ENCODE measurements at regions not wholly inside any gene's neighbourhood (a gene's known extent, or its start where the extent isn't known, plus 50 kb on each side); places are given as distances from the start of the nearest gene placed in this dataset.

- H3K27me3 Mint-ChIP-seq = peaks cover 13% of the 10 kb centered on the region
- H3K36me3 Mint-ChIP-seq (ENCODE audit: low read depth) = no peaks in the 10 kb centered on the region
- intact Hi-C loops (cut with micrococcal nuclease) = no loop called here
- ATAC-seq = no peak
- no peak for DNase-seq
- no peaks in the 10 kb centered on the region for H3K9me3 Mint-ChIP-seq
- no peaks in the 10 kb centered on the region for H3K4me1 Mint-ChIP-seq (ENCODE audit: low read depth)
- no peak overlapping the region for H3K4me3 Mint-ChIP-seq
- no peak overlapping the region for H3K27ac Mint-ChIP-seq
- CTCF ChIA-PET = no interaction called here
- TF ChIP-seq CTCF (IDR thresholded peaks at IDR 0.05) = no peak
- POLR2A ChIA-PET = no interaction called here
Measured at GRCh38 chr15:35686347-35686746, 140.4 kb upstream of the DPH6 start.

- ChIA-PET POLR2A (no interaction called here), CTCF (no interaction called here)
- Mint-ChIP-seq H3K9me3 (no peaks in the 10 kb centered on the region), H3K36me3 (ENCODE audit: low read depth) (no peaks in the 10 kb centered on the region), H3K27me3 (peaks cover 9% of the 10 kb centered on the region), H3K4me1 (ENCODE audit: low read depth) (no peaks in the 10 kb centered on the region), H3K27ac (no peak overlapping the region), H3K4me3 (no peak overlapping the region)
- ATAC-seq = no peak
- DNase-seq = no peak
- TF ChIP-seq CTCF (IDR thresholded peaks at IDR 0.05) = no peak
- intact Hi-C loops (cut with micrococcal nuclease) = no loop called here
Measured at GRCh38 chr15:35689266-35689665, 143.3 kb upstream of the DPH6 start.

GRCh38 chr15:35690089-35690488 lies 144.1 kb upstream of the DPH6 start:
- no peak for TF ChIP-seq CTCF (IDR thresholded peaks at IDR 0.05)
- no peaks in the 10 kb centered on the region for H3K4me1 Mint-ChIP-seq (ENCODE audit: low read depth)
- intact Hi-C loops (cut with micrococcal nuclease) = no loop called here
- H3K4me3 Mint-ChIP-seq = no peak overlapping the region
- H3K9me3 Mint-ChIP-seq = no peaks in the 10 kb centered on the region
- ATAC-seq = no peak
- POLR2A ChIA-PET = no interaction called here
- no peak overlapping the region for H3K27ac Mint-ChIP-seq
- CTCF ChIA-PET = no interaction called here
- DNase-seq = no peak
- H3K36me3 Mint-ChIP-seq (ENCODE audit: low read depth) = no peaks in the 10 kb centered on the region
- peaks cover 8% of the 10 kb centered on the region for H3K27me3 Mint-ChIP-seq

GRCh38 chr15:35690698-35691116 lies 144.7 kb upstream of the DPH6 start:
- DNase-seq (no peak), ATAC-seq (no peak)
- ChIA-PET POLR2A (no interaction called here), CTCF (no interaction called here)
- intact Hi-C loops (cut with micrococcal nuclease) = no loop called here
- H3K4me1 Mint-ChIP-seq (ENCODE audit: low read depth) = no peaks in the 10 kb centered on the region
- H3K27me3 Mint-ChIP-seq = peaks cover 5% of the 10 kb centered on the region
- no peaks in the 10 kb centered on the region for H3K9me3 Mint-ChIP-seq
- TF ChIP-seq CTCF (IDR thresholded peaks at IDR 0.05) = no peak
- no peak overlapping the region for H3K4me3 Mint-ChIP-seq
- H3K27ac Mint-ChIP-seq = no peak overlapping the region
- H3K36me3 Mint-ChIP-seq (ENCODE audit: low read depth) = no peaks in the 10 kb centered on the region

- Mint-ChIP-seq H3K4me3 (no peak overlapping the region), H3K4me1 (ENCODE audit: low read depth) (no peaks in the 10 kb centered on the region), H3K27me3 (peaks cover 4% of the 10 kb centered on the region), H3K36me3 (ENCODE audit: low read depth) (no peaks in the 10 kb centered on the region), H3K27ac (no peak overlapping the region), H3K9me3 (no peaks in the 10 kb centered on the region)
- DNase-seq (no peak), ATAC-seq (no peak)
- ChIA-PET POLR2A (no interaction called here), CTCF (no interaction called here)
- intact Hi-C loops (cut with micrococcal nuclease) = no loop called here
- no peak for TF ChIP-seq CTCF (IDR thresholded peaks at IDR 0.05)
Measured at GRCh38 chr15:35691173-35691761, 145.3 kb upstream of the DPH6 start.
